ENCODE measurements at regions not wholly inside any gene's neighbourhood (a gene's known extent, or its start where the extent isn't known, plus 50 kb on each side); places are given as distances from the start of the nearest gene placed in this dataset.

DNA sequence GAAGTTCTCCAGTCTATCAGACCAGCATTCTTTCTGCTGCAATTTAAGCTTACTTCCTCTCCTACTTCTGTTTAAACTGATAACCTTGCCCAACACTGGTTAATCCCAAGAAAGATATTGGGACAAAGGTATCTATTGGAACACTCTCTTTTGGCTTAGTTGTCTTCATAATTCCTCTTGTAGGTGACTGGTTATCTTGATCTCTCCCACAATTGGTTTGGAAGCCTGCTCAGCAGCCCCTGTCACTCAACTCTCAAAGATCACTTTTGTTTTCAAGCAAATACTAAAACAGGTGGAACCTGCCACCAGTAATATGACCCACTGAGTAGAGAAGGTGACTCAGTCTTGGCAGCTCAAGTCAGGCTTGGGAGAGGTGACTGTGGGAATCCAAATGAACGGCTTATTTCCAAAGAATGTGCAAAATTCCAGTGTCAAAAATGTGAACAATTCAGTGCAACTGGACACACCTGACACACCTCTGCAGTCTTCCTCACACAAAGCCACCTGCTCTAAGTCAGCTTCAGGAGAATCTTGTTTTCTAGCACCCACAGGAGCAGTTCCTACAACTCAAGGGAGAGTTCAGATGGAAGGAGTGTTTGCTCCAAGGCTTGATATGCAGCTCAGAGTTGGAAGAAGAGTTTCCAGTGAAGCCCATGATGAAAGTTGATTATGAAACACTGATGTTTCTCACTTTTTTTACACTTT, 83.2 kb upstream of the SLC38A2 start:
- no peak for TF ChIP-seq POLR2A (IDR thresholded peaks at IDR 0.05; ENCODE audit: extremely low read depth, insufficient read length)
- TF ChIP-seq, protein P1, sequence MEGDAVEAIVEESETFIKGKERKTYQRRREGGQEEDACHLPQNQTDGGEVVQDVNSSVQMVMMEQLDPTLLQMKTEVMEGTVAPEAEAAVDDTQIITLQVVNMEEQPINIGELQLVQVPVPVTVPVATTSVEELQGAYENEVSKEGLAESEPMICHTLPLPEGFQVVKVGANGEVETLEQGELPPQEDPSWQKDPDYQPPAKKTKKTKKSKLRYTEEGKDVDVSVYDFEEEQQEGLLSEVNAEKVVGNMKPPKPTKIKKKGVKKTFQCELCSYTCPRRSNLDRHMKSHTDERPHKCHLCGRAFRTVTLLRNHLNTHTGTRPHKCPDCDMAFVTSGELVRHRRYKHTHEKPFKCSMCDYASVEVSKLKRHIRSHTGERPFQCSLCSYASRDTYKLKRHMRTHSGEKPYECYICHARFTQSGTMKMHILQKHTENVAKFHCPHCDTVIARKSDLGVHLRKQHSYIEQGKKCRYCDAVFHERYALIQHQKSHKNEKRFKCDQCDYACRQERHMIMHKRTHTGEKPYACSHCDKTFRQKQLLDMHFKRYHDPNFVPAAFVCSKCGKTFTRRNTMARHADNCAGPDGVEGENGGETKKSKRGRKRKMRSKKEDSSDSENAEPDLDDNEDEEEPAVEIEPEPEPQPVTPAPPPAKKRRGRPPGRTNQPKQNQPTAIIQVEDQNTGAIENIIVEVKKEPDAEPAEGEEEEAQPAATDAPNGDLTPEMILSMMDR (IDR thresholded peaks at IDR 0.05; ENCODE audit: low read depth, low read length), result no peak
- TF ChIP-seq, protein P2, sequence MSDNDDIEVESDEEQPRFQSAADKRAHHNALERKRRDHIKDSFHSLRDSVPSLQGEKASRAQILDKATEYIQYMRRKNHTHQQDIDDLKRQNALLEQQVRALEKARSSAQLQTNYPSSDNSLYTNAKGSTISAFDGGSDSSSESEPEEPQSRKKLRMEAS (IDR thresholded peaks at IDR 0.05; ENCODE audit: low read depth, low read length), result no peak

Measured in NB4 (cell line).